Loucy (cell line): ENCODE measurements at regions not wholly inside any gene's neighbourhood (a gene's known extent, or its start where the extent isn't known, plus 50 kb on each side); places are given as distances from the start of the nearest gene placed in this dataset.

ENCODE experiments used
- H2AFZ ChIP-seq: fragments of 200-600 bp; sonication (generic); 2 replicates; pipeline ENCODE4 v1.6.0; 2016; ENCODE audit warnings: antibody characterized with exemption, mild to moderate bottlenecking, low read length, moderate library complexity
- H3F3A ChIP-seq: fragments of 200-600 bp; 2 replicates; pipeline ENCODE4 v1.6.0; 2016; ENCODE audit warnings: antibody characterized with exemption, low read depth, mild to moderate bottlenecking
- H3K27me3 ChIP-seq: fragments of 200-600 bp; sonication (generic); 2 replicates; pipeline ENCODE4 v1.6.1; 2014; ENCODE audit warnings: low read length, mild to moderate bottlenecking; ENCODE audit not compliant: insufficient read depth, poor library complexity, severe bottlenecking
- H3K36me3 ChIP-seq: fragments of 200-600 bp; sonication (generic); 2 replicates; pipeline ENCODE4 v1.6.1; 2016; ENCODE audit warnings: low read length; ENCODE audit not compliant: insufficient read depth
- H3K4me1 ChIP-seq: fragments of 200-600 bp; sonication (generic); 2 replicates; pipeline ENCODE4 v1.5.1; 2014; ENCODE audit warnings: low read length, mild to moderate bottlenecking; ENCODE audit not compliant: insufficient read depth, poor library complexity, severe bottlenecking
- H3K4me2 ChIP-seq: fragments of 200-600 bp; sonication (generic); 2 replicates; pipeline ENCODE4 v1.6.0; 2014; ENCODE audit warnings: antibody characterized with exemption, low read length, low read depth, mild to moderate bottlenecking; ENCODE audit not compliant: poor library complexity, severe bottlenecking
- H3K4me3 ChIP-seq: fragments of 200-600 bp; sonication (generic); 2 replicates; pipeline ENCODE4 v1.5.1; 2014; ENCODE audit warnings: low read length, mild to moderate bottlenecking, mixed read lengths; ENCODE audit not compliant: poor library complexity, severe bottlenecking
- H3K79me2 ChIP-seq: fragments of 200-600 bp; sonication (generic); 2 replicates; pipeline ENCODE4 v1.6.1; 2014; ENCODE audit warnings: low read length; ENCODE audit not compliant: insufficient read depth
- H3K9ac ChIP-seq: fragments of 200-600 bp; sonication (generic); 2 replicates; pipeline ENCODE4 v1.6.0; 2014; ENCODE audit warnings: mild to moderate bottlenecking, low read depth, low read length, moderate library complexity; ENCODE audit not compliant: poor library complexity, severe bottlenecking
- H3K9me2 ChIP-seq: fragments of 200-600 bp; sonication (generic); replicated peaks from 2 replicates; pipeline ENCODE4 v1.6.1; 2016; ENCODE audit warnings: low read depth, low read length, mixed read lengths
- H3K9me3 ChIP-seq: fragments of 200-600 bp; sonication (generic); 2 replicates; pipeline ENCODE4 v1.6.1; 2014; ENCODE audit warnings: mild to moderate bottlenecking, antibody characterized with exemption, low read length, low read depth; ENCODE audit not compliant: insufficient read depth
- H4K20me1 ChIP-seq: fragments of 200-600 bp; sonication (generic); 2 replicates; pipeline ENCODE4 v1.6.0; 2014; ENCODE audit warnings: antibody characterized with exemption, low read length, mild to moderate bottlenecking; ENCODE audit not compliant: insufficient read depth, poor library complexity, severe bottlenecking
- CTCF ChIP-seq: fragments of 200-600 bp; sonication (generic); conservative IDR thresholded peaks from 2 replicates; pipeline ENCODE4 v1.5.1; 2014; ENCODE audit warnings: mild to moderate bottlenecking, antibody characterized with exemption, low read length
- EZH2phosphoT487 ChIP-seq: fragments of 200-600 bp; IDR thresholded peaks from 2 replicates; pipeline ENCODE4 v1.6.1; 2018; ENCODE audit warnings: antibody characterized with exemption, mild to moderate bottlenecking, moderate library complexity, borderline replicate concordance

- Histone ChIP-seq H3K9me3 (no peaks in the 10 kb centered on the region), H3K27me3 (no peaks in the 10 kb centered on the region), H4K20me1 (no peaks in the 10 kb centered on the region), H3K4me2 (no peak overlapping the region), H2AFZ (no peak overlapping the region; the same call in 1 of the 2 replicates), H3K4me1 (no peaks in the 10 kb centered on the region), H3K9me2 (no peaks in the 10 kb centered on the region), H3K36me3 (no peaks in the 10 kb centered on the region), H3K9ac (no peak overlapping the region), H3K4me3 (no peak overlapping the region), H3K79me2 (no peaks in the 10 kb centered on the region), H3F3A (no peaks in the 10 kb centered on the region)
- TF ChIP-seq EZH2phosphoT487 (no peak), CTCF (no peak)
These were observed 225.7 kb downstream of the TOMM20 start for GRCh38 chr1:234902774-234903547.

GRCh38 chr1:234901491-234902049, 227.1 kb downstream of the TOMM20 start:
- no peak overlapping the region for H3K4me3 ChIP-seq
- H3K79me2 ChIP-seq = no peaks in the 10 kb centered on the region
- H4K20me1 ChIP-seq = no peaks in the 10 kb centered on the region
- H3K36me3 ChIP-seq = no peaks in the 10 kb centered on the region
- H2AFZ ChIP-seq = no peak overlapping the region
- H3K9me3 ChIP-seq = no peaks in the 10 kb centered on the region
- no peak overlapping the region for H3K9ac ChIP-seq
- no peak overlapping the region for H3K4me2 ChIP-seq
- peaks cover 6% of the 10 kb centered on the region for H3K4me1 ChIP-seq
- TF ChIP-seq CTCF (no peak), EZH2phosphoT487 (no peak)
- no peaks in the 10 kb centered on the region for H3K27me3 ChIP-seq
- H3F3A ChIP-seq = no peaks in the 10 kb centered on the region
- H3K9me2 ChIP-seq = no peaks in the 10 kb centered on the region

- Histone ChIP-seq H3K9me2 (no peaks in the 10 kb centered on the region), H3K9ac (no peak overlapping the region), H2AFZ (no peak overlapping the region), H3K36me3 (no peaks in the 10 kb centered on the region), H3K4me3 (no peak overlapping the region), H3K9me3 (no peaks in the 10 kb centered on the region), H4K20me1 (no peaks in the 10 kb centered on the region), H3K4me1 (peaks cover 6% of the 10 kb centered on the region), H3F3A (no peaks in the 10 kb centered on the region), H3K4me2 (no peak overlapping the region), H3K79me2 (no peaks in the 10 kb centered on the region), H3K27me3 (no peaks in the 10 kb centered on the region)
- TF ChIP-seq CTCF (no peak), EZH2phosphoT487 (no peak)
These were observed 228.0 kb downstream of the TOMM20 start for GRCh38 chr1:234900595-234900994.
